ENCODE measurements at regions not wholly inside any gene's neighbourhood (a gene's known extent, or its start where the extent isn't known, plus 50 kb on each side); places are given as distances from the start of the nearest gene placed in this dataset.

- in situ Hi-C loops (cut with HindIII; ENCODE audit: low sequenced_read_pairs), result loop anchor here (25.0 kb wide), 1 partner anchor 859 kb away; the partner anchor contains the start of gene OSR1
Measured at GRCh38 chr2:18503376-18504228, 56.9 kb downstream of the RDH14 start.

- in situ Hi-C loops (cut with HindIII; ENCODE audit: low sequenced_read_pairs), result loop anchor here (25.0 kb wide), 1 partner anchor 860 kb away; the partner anchor contains the start of gene OSR1
Measured at GRCh38 chr2:18502142-18502541, 58.3 kb downstream of the RDH14 start.

- in situ Hi-C loops (cut with HindIII; ENCODE audit: low sequenced_read_pairs), result loop anchor here (25.0 kb wide), 1 partner anchor 861 kb away; the partner anchor contains the start of gene OSR1
Measured at GRCh38 chr2:18501729-18502128, 58.7 kb downstream of the RDH14 start.

- in situ Hi-C loops (cut with HindIII; ENCODE audit: low sequenced_read_pairs), result loop anchor here (25.0 kb wide), 1 partner anchor 861 kb away; the partner anchor contains the start of gene OSR1
Measured at GRCh38 chr2:18501156-18501555, 59.3 kb downstream of the RDH14 start.

GRCh38 chr2:18500333-18500732 is 60.1 kb downstream of the RDH14 start:
- in situ Hi-C loops (cut with HindIII; ENCODE audit: low sequenced_read_pairs), result loop anchor here (25.0 kb wide), 1 partner anchor 862 kb away; the partner anchor contains the start of gene OSR1

GRCh38 chr2:18498531-18498930 is 61.9 kb downstream of the RDH14 start:
- in situ Hi-C loops (cut with HindIII; ENCODE audit: low sequenced_read_pairs), result no loop called here

- in situ Hi-C loops (cut with HindIII; ENCODE audit: low sequenced_read_pairs), result no loop called here
Measured at GRCh38 chr2:18496516-18496915, 63.9 kb downstream of the RDH14 start.

- in situ Hi-C loops (cut with HindIII; ENCODE audit: low sequenced_read_pairs), result no loop called here
Measured at GRCh38 chr2:18495058-18495457, 65.4 kb downstream of the RDH14 start.

GRCh38 chr2:18492721-18493120 is 67.7 kb downstream of the RDH14 start:
- in situ Hi-C loops (cut with HindIII; ENCODE audit: low sequenced_read_pairs), result no loop called here

- in situ Hi-C loops (cut with HindIII; ENCODE audit: low sequenced_read_pairs), result no loop called here
Measured at GRCh38 chr2:18491577-18491976, 68.9 kb downstream of the RDH14 start.

- in situ Hi-C loops (cut with HindIII; ENCODE audit: low sequenced_read_pairs), result no loop called here
Measured at GRCh38 chr2:18490901-18491300, 69.6 kb downstream of the RDH14 start.

- in situ Hi-C loops (cut with HindIII; ENCODE audit: low sequenced_read_pairs), result no loop called here
Measured at GRCh38 chr2:18487106-18487913, 73.1 kb downstream of the RDH14 start.

GRCh38 chr2:18484625-18485024 is 75.8 kb downstream of the RDH14 start:
- in situ Hi-C loops (cut with HindIII; ENCODE audit: low sequenced_read_pairs), result no loop called here

- in situ Hi-C loops (cut with HindIII; ENCODE audit: low sequenced_read_pairs), result no loop called here
Measured at GRCh38 chr2:18483896-18484295, 76.6 kb downstream of the RDH14 start.

- in situ Hi-C loops (cut with HindIII; ENCODE audit: low sequenced_read_pairs), result no loop called here
Measured at GRCh38 chr2:18482666-18483065, 77.8 kb downstream of the RDH14 start.

- in situ Hi-C loops (cut with HindIII; ENCODE audit: low sequenced_read_pairs), result no loop called here
Measured at GRCh38 chr2:18479947-18480369, 80.5 kb downstream of the RDH14 start.

- in situ Hi-C loops (cut with HindIII; ENCODE audit: low sequenced_read_pairs), result no loop called here
Measured at GRCh38 chr2:18477293-18477692, 83.2 kb downstream of the RDH14 start.

GRCh38 chr2:18476484-18476883 is 84.0 kb downstream of the RDH14 start:
- in situ Hi-C loops (cut with HindIII; ENCODE audit: low sequenced_read_pairs), result no loop called here

- in situ Hi-C loops (cut with HindIII; ENCODE audit: low sequenced_read_pairs), result no loop called here
Measured at GRCh38 chr2:18475884-18476283, 84.6 kb downstream of the RDH14 start.

GRCh38 chr2:18474700-18475099 is 85.8 kb downstream of the RDH14 start:
- in situ Hi-C loops (cut with HindIII; ENCODE audit: low sequenced_read_pairs), result no loop called here
